D721Med (cell line): ENCODE measurements at regions not wholly inside any gene's neighbourhood (a gene's known extent, or its start where the extent isn't known, plus 50 kb on each side); places are given as distances from the start of the nearest gene placed in this dataset.

Source experiments
- DNase-seq: peaks from one replicate; pipeline ENCODE4 v3.0.0; 2011; ENCODE audit warnings: low spot score; ENCODE audit not compliant: insufficient read length
- FAIRE-seq: peaks from 2 replicates; lab custom pipeline; 2011; peaks lifted over from hg19 to GRCh38; lab: Jason Lieb, UNC
- CTCF ChIP-seq: IDR thresholded peaks from 2 replicates; pipeline ENCODE4 v1.5.1; 2012; ENCODE audit warnings: mild to moderate bottlenecking, control low read depth; ENCODE audit not compliant: insufficient read depth; ENCODE audit errors: missing control alignments

GRCh38 chr16:76612497-76612896 lies 335.3 kb downstream of the CNTNAP4 start:
- DNase-seq: no peak
- no peak for FAIRE-seq
- TF ChIP-seq CTCF: no peak

- FAIRE-seq (no peak), DNase-seq (no peak)
- no peak for TF ChIP-seq CTCF
Measured at GRCh38 chr16:76614269-76614668, 337.1 kb downstream of the CNTNAP4 start.

DNA sequence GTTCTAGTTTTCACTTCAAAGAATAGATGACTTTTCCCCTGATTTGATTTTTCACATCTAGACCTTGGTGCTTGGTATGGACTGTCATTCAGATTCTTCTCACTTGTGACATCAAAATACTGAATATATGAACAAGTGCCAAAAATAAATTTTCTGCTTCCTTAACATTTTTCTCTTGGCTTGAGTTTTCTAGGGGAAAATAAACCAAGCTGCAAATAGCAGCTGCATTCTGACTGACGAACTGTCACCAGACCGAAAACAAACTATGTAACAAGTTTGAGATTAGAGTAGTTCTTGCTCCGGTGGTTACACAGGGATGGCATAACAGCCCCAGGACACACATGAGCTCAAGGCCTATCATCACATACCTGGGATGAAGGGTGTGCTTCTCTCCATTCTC lies 345.7 kb downstream of the CNTNAP4 start:
- FAIRE-seq (no peak), DNase-seq (no peak)
- TF ChIP-seq CTCF: no peak

GRCh38 chr16:76634847-76635697 lies 357.9 kb downstream of the CNTNAP4 start:
- FAIRE-seq (no peak), DNase-seq (no peak)
- no peak for TF ChIP-seq CTCF

- FAIRE-seq: no peak
- TF ChIP-seq CTCF: peak; percentile 39
- DNase-seq: no peak
Measured at GRCh38 chr16:76639685-76640289, 362.6 kb downstream of the CNTNAP4 start.

DNA sequence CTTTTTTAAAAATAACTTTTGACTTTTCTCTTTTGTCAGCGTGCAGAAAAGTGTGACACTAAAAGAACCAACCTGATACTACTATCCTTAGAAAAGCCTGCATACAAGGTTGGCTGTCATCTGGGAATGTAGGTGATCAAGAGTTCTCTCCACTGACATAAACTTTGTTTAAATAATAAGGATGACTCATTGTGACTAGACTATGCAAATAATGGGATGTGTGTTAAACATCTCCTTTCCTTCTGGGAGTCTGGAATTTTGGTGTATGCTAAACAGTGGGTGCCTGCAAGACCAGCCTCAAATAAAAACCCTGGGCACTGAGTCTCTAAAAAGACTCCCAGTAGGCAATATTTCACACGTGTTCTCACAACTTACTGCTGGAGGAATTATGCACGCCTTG lies 373.4 kb downstream of the CNTNAP4 start:
- no peak for FAIRE-seq
- no peak for TF ChIP-seq CTCF
- no peak for DNase-seq

DNA sequence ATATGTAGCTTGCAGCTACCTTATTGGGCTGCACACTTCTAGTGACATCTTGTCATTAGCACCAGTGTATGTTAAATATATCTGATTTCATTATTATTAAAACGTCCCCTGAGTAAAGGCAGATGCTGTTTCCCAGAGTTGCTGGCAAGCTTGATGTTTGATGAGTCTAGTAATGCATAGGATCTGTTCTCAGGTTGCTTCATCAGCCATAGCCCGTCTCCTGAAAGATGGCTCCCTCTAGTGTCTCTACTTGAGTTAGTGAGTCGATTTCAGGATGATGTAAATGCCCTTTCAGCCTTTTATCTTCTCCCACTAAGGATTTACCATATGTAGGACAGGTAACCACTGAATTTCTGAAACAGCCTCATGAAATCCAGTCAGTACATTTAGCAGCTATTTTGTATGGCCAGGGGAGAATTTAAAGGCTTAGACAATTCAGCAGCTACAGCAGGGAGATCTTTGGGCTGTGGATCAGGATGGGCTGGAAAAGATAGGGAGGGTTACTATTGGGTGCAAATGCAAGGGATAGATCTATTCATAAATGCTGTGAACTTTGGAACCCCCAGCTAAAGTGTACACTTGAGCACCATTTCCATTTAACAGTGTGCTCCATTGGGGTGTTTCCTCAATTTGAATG lies 376.3 kb downstream of the CNTNAP4 start:
- DNase-seq (no peak), FAIRE-seq (no peak)
- peak; percentile 92 for TF ChIP-seq CTCF
